ENCODE measurements at regions not wholly inside any gene's neighbourhood (a gene's known extent, or its start where the extent isn't known, plus 50 kb on each side); places are given as distances from the start of the nearest gene placed in this dataset.

DNA sequence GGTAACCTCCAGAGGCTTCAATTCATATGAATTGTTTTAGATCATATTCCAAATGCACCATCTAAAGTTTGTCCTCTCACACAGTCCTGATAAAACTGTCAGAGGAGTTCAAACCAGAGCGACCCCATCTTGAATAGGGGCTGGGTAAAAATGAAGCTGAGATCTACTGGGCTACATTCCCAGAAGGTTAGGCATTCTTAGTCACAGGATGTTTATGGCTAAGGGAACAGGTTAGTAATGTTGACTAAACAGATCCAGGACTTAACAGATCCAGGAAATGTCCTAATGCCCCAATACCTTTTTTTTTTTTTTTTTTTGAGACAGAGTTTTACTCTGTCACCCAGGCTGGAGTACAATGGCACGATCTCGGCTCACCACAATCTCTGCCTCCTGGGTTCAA is 192.6 kb upstream of the PRDM9 start:
- no peak overlapping the region for H3K4me3 ChIP-seq (ENCODE audit: low read depth, low read length)
- no peaks in the 10 kb centered on the region for H3K4me1 ChIP-seq (ENCODE audit: control insufficient read depth, insufficient read depth, low read length, unreplicated experiment)
- no peaks in the 10 kb centered on the region for H3K27me3 ChIP-seq (ENCODE audit: insufficient read depth, low read length)
- H3K79me2 ChIP-seq (ENCODE audit: control insufficient read depth, insufficient read depth, low read length, unreplicated experiment): no peaks in the 10 kb centered on the region
- H2AFZ ChIP-seq (ENCODE audit: low read length, unreplicated experiment): no peak overlapping the region
- no peak overlapping the region for H3K27ac ChIP-seq (ENCODE audit: low read depth, low read length)
- H3K36me3 ChIP-seq (ENCODE audit: insufficient read depth, low read length): no peaks in the 10 kb centered on the region

DNA sequence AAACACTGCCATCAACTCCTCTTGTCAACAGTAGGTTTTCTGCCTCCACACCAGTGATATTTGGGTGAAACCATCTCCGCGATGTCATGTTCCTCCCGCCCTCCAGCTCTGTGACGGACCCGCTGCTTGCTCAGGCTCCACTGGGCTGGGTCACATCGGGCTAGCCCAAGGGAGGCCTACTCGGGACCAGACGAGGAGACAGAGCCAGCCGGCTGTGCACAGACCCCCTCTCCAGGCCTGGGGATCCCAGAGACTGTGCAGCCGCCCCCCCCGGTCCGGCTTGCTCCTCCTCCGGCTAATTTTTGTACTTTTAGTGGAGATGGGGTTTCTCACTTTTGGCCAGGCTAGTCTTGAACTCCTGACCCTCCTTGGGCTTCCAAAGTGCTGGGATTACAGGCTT is 202.4 kb upstream of the PRDM9 start:
- H3K4me3 ChIP-seq (ENCODE audit: low read depth, low read length): no peak overlapping the region
- H3K4me1 ChIP-seq (ENCODE audit: control insufficient read depth, insufficient read depth, low read length, unreplicated experiment): no peaks in the 10 kb centered on the region
- no peaks in the 10 kb centered on the region for H3K36me3 ChIP-seq (ENCODE audit: insufficient read depth, low read length)
- H3K79me2 ChIP-seq (ENCODE audit: control insufficient read depth, insufficient read depth, low read length, unreplicated experiment): no peaks in the 10 kb centered on the region
- H2AFZ ChIP-seq (ENCODE audit: low read length, unreplicated experiment): no peak overlapping the region
- no peak overlapping the region for H3K27ac ChIP-seq (ENCODE audit: low read depth, low read length)
- H3K27me3 ChIP-seq (ENCODE audit: insufficient read depth, low read length): no peaks in the 10 kb centered on the region

GRCh38 chr5:23303836-23304235 is 203.6 kb upstream of the PRDM9 start:
- Histone ChIP-seq H2AFZ (ENCODE audit: low read length, unreplicated experiment) (no peak overlapping the region), H3K4me1 (ENCODE audit: control insufficient read depth, insufficient read depth, low read length, unreplicated experiment) (no peaks in the 10 kb centered on the region), H3K79me2 (ENCODE audit: control insufficient read depth, insufficient read depth, low read length, unreplicated experiment) (no peaks in the 10 kb centered on the region), H3K27ac (ENCODE audit: low read depth, low read length) (no peak overlapping the region), H3K36me3 (ENCODE audit: insufficient read depth, low read length) (no peaks in the 10 kb centered on the region), H3K4me3 (ENCODE audit: low read depth, low read length) (no peak overlapping the region), H3K27me3 (ENCODE audit: insufficient read depth, low read length) (no peaks in the 10 kb centered on the region)

GRCh38 chr5:23303435-23303834 is 204.0 kb upstream of the PRDM9 start:
- Histone ChIP-seq H3K27me3 (ENCODE audit: insufficient read depth, low read length) (no peaks in the 10 kb centered on the region), H3K79me2 (ENCODE audit: control insufficient read depth, insufficient read depth, low read length, unreplicated experiment) (no peaks in the 10 kb centered on the region), H3K4me1 (ENCODE audit: control insufficient read depth, insufficient read depth, low read length, unreplicated experiment) (no peaks in the 10 kb centered on the region), H3K36me3 (ENCODE audit: insufficient read depth, low read length) (no peaks in the 10 kb centered on the region), H2AFZ (ENCODE audit: low read length, unreplicated experiment) (no peak overlapping the region), H3K27ac (ENCODE audit: low read depth, low read length) (no peak overlapping the region), H3K4me3 (ENCODE audit: low read depth, low read length) (no peak overlapping the region)

DNA sequence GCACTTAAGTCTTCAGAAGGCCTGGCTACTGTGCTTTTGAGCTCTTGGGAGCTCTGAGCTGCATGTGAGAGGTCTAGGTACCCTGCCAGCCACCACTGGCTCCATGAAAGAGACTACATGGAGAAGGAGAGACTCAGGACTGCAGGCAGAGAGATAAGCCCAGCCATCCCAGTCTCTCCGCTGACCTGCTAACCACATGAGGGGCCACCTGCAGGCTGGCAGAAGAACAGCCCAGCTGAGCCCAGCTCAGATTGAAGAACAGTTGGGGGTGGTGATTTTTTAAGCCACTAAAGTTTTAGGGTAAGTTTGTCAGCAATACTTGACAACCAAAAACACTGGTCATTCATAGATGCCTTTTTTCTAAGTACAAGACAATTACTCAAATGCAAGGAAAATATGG is 205.0 kb upstream of the PRDM9 start:
- Histone ChIP-seq H3K36me3 (ENCODE audit: insufficient read depth, low read length) (no peaks in the 10 kb centered on the region), H3K4me1 (ENCODE audit: control insufficient read depth, insufficient read depth, low read length, unreplicated experiment) (no peaks in the 10 kb centered on the region), H3K27ac (ENCODE audit: low read depth, low read length) (no peak overlapping the region), H3K4me3 (ENCODE audit: low read depth, low read length) (no peak overlapping the region), H2AFZ (ENCODE audit: low read length, unreplicated experiment) (no peak overlapping the region), H3K79me2 (ENCODE audit: control insufficient read depth, insufficient read depth, low read length, unreplicated experiment) (no peaks in the 10 kb centered on the region), H3K27me3 (ENCODE audit: insufficient read depth, low read length) (no peaks in the 10 kb centered on the region)

DNA sequence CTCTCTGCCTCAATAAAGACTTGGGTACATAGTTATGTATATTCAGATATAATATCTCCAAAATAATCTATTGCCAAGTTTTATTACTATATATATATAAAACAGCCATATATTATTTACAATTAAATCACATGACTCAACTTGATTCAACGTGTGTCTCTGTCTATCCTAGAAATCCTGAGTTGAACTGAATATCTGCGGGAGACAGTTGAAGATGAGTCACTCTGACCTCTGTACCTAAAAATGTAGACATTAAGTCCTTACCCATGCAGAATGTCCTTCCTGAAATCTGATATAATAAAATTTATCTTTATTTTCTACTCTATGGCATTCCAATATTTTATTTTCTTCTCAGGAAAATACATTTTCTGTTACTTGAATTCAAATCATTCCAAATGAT is 218.2 kb upstream of the PRDM9 start:
- Histone ChIP-seq H3K4me1 (ENCODE audit: control insufficient read depth, insufficient read depth, low read length, unreplicated experiment) (no peaks in the 10 kb centered on the region), H3K79me2 (ENCODE audit: control insufficient read depth, insufficient read depth, low read length, unreplicated experiment) (no peaks in the 10 kb centered on the region), H3K36me3 (ENCODE audit: insufficient read depth, low read length) (no peaks in the 10 kb centered on the region), H3K27me3 (ENCODE audit: insufficient read depth, low read length) (no peaks in the 10 kb centered on the region), H3K27ac (ENCODE audit: low read depth, low read length) (no peak overlapping the region), H2AFZ (ENCODE audit: low read length, unreplicated experiment) (no peak overlapping the region), H3K4me3 (ENCODE audit: low read depth, low read length) (no peak overlapping the region)

DNA sequence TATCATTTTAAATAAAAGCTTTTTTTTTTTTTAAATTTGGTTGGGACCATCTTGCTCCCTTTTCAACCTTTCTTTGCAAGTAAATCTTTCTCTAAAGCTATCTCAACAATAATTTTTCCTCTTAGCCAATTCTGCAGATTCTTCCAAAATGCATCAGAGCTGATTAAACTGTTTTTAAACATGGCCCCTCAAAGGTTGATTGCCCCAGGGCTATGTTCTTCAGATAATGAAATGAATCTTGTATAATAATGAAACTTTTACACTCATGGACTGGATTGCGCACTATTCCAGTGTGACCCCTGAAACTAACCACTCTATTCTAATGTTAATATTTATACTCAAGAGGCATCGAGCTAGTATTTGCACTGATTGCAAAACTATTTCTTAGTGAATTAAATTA is 222.8 kb upstream of the PRDM9 start:
- no peak overlapping the region for H3K4me3 ChIP-seq (ENCODE audit: low read depth, low read length)
- H3K79me2 ChIP-seq (ENCODE audit: control insufficient read depth, insufficient read depth, low read length, unreplicated experiment): no peaks in the 10 kb centered on the region
- no peak overlapping the region for H2AFZ ChIP-seq (ENCODE audit: low read length, unreplicated experiment)
- no peaks in the 10 kb centered on the region for H3K27me3 ChIP-seq (ENCODE audit: insufficient read depth, low read length)
- no peaks in the 10 kb centered on the region for H3K36me3 ChIP-seq (ENCODE audit: insufficient read depth, low read length)
- H3K4me1 ChIP-seq (ENCODE audit: control insufficient read depth, insufficient read depth, low read length, unreplicated experiment): no peaks in the 10 kb centered on the region
- no peak overlapping the region for H3K27ac ChIP-seq (ENCODE audit: low read depth, low read length)

DNA sequence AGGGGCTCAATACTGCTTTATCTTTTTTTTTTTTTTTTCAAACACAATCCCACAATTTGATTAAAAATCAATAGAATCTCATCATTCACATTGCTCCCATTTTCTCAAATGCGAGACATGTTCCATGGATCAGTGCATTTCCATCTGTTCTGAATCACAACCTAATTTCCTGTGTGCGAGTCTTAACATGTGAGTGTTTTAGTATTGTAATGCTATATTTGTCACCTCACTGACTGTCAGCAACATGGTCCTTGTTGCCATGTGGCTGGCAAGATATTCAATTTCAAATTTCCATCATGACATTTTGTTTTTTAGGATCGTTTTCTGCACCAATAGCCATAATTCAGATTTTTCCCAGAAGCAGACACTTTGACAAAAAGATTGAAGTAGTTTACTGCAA is 233.2 kb upstream of the PRDM9 start:
- Histone ChIP-seq H3K4me3 (ENCODE audit: low read depth, low read length) (no peak overlapping the region), H2AFZ (ENCODE audit: low read length, unreplicated experiment) (no peak overlapping the region), H3K36me3 (ENCODE audit: insufficient read depth, low read length) (no peaks in the 10 kb centered on the region), H3K27me3 (ENCODE audit: insufficient read depth, low read length) (no peaks in the 10 kb centered on the region), H3K27ac (ENCODE audit: low read depth, low read length) (no peak overlapping the region), H3K4me1 (ENCODE audit: control insufficient read depth, insufficient read depth, low read length, unreplicated experiment) (no peaks in the 10 kb centered on the region), H3K79me2 (ENCODE audit: control insufficient read depth, insufficient read depth, low read length, unreplicated experiment) (no peaks in the 10 kb centered on the region)

DNA sequence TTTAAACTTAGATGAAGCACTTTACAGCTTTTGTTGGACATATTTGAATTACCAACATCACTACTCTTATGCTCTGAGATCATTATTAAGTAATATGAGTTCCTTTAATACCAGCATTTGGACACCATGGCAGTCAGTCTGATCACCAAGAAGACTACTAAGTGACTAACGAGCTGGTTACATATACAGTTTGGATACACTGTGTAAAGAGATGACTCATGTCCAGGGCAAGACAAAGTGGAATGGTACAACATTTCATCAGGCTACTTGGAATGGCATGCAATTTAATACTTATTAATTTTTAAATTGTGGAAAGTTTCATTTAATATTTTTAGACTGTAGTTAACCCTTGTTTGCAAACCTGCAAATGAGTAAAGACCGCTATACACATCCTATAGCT is 237.4 kb upstream of the PRDM9 start:
- Histone ChIP-seq H3K4me1 (ENCODE audit: control insufficient read depth, insufficient read depth, low read length, unreplicated experiment) (no peaks in the 10 kb centered on the region), H2AFZ (ENCODE audit: low read length, unreplicated experiment) (no peak overlapping the region), H3K27ac (ENCODE audit: low read depth, low read length) (no peak overlapping the region), H3K79me2 (ENCODE audit: control insufficient read depth, insufficient read depth, low read length, unreplicated experiment) (no peaks in the 10 kb centered on the region), H3K36me3 (ENCODE audit: insufficient read depth, low read length) (no peaks in the 10 kb centered on the region), H3K27me3 (ENCODE audit: insufficient read depth, low read length) (no peaks in the 10 kb centered on the region), H3K4me3 (ENCODE audit: low read depth, low read length) (no peak overlapping the region)

DNA sequence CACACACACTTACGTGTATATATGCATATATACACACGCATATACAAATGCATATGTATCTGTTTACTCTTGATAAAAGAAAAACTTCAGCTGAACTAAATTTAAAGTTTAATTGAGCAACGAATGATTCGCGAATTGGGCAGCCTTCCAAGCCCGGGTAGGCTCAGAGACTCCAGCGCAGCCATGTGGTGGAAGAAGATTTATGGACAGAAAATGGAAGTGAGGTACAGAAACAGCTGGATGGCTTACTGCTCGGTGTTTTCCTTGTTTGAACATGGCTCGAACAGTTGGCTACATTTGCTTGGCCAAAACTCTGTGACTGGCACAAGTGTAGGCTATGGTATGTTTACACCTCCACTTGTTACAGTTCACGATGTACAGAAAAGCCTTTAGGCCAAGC is 239.3 kb upstream of the PRDM9 start:
- H2AFZ ChIP-seq (ENCODE audit: low read length, unreplicated experiment): no peak overlapping the region
- H3K27ac ChIP-seq (ENCODE audit: low read depth, low read length): no peak overlapping the region
- no peaks in the 10 kb centered on the region for H3K79me2 ChIP-seq (ENCODE audit: control insufficient read depth, insufficient read depth, low read length, unreplicated experiment)
- no peaks in the 10 kb centered on the region for H3K36me3 ChIP-seq (ENCODE audit: insufficient read depth, low read length)
- H3K27me3 ChIP-seq (ENCODE audit: insufficient read depth, low read length): no peaks in the 10 kb centered on the region
- H3K4me3 ChIP-seq (ENCODE audit: low read depth, low read length): no peak overlapping the region
- no peaks in the 10 kb centered on the region for H3K4me1 ChIP-seq (ENCODE audit: control insufficient read depth, insufficient read depth, low read length, unreplicated experiment)

GRCh38 chr5:23260621-23261020 is 246.8 kb upstream of the PRDM9 start:
- no peak overlapping the region for H3K4me3 ChIP-seq (ENCODE audit: low read depth, low read length)
- no peak overlapping the region for H3K27ac ChIP-seq (ENCODE audit: low read depth, low read length)
- H3K27me3 ChIP-seq (ENCODE audit: insufficient read depth, low read length): no peaks in the 10 kb centered on the region
- H3K36me3 ChIP-seq (ENCODE audit: insufficient read depth, low read length): no peaks in the 10 kb centered on the region
- no peaks in the 10 kb centered on the region for H3K4me1 ChIP-seq (ENCODE audit: control insufficient read depth, insufficient read depth, low read length, unreplicated experiment)
- no peak overlapping the region for H2AFZ ChIP-seq (ENCODE audit: low read length, unreplicated experiment)
- no peaks in the 10 kb centered on the region for H3K79me2 ChIP-seq (ENCODE audit: control insufficient read depth, insufficient read depth, low read length, unreplicated experiment)

DNA sequence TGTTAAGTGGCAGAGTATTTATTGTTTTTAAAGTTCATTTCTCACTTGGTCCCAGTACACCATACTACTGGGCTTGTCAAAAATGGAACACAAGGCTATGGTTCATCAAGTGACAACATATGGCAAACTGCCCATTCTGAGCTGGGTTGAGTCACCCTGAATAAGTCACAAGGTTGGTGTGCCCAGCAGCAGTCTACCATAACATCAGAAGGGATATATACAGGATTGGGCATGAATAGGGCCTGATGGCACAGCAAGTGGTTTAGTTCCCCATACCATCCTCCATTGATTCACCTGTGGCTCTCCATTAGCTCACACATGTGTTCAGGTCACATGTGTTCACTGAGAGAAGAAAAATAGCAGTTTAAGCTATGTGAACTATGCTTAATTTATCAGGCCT is 249.8 kb upstream of the PRDM9 start:
- Histone ChIP-seq H3K4me3 (ENCODE audit: low read depth, low read length) (no peak overlapping the region), H2AFZ (ENCODE audit: low read length, unreplicated experiment) (no peak overlapping the region), H3K36me3 (ENCODE audit: insufficient read depth, low read length) (no peaks in the 10 kb centered on the region), H3K4me1 (ENCODE audit: control insufficient read depth, insufficient read depth, low read length, unreplicated experiment) (no peaks in the 10 kb centered on the region), H3K79me2 (ENCODE audit: control insufficient read depth, insufficient read depth, low read length, unreplicated experiment) (no peaks in the 10 kb centered on the region), H3K27me3 (ENCODE audit: insufficient read depth, low read length) (no peaks in the 10 kb centered on the region), H3K27ac (ENCODE audit: low read depth, low read length) (no peak overlapping the region)
